H1 (cell line): ENCODE measurements at regions not wholly inside any gene's neighbourhood (a gene's known extent, or its start where the extent isn't known, plus 50 kb on each side); places are given as distances from the start of the nearest gene placed in this dataset.

Experiments
- CTCF ChIA-PET: fragments of 300-600 bp; sonication (Branson Sonifier 250); formaldehyde crosslinking; loops from one replicate; lab custom pipeline; 2021; ENCODE audit not compliant: partially characterized antibody; lab: Charles Lee
- POLR2A ChIA-PET: fragments of 300-600 bp; sonication (Branson Sonifier 250); formaldehyde crosslinking; loops from one replicate; lab custom pipeline; 2021; ENCODE audit warnings: inconsistent platforms; ENCODE audit not compliant: partially characterized antibody; lab: Charles Lee
- DNase-seq, 2 experiments: peaks; one replicate each; pipeline versions ENCODE4 v3.0.0 to v3.0.0-alpha.2; 2010 to 2022; ENCODE audit warnings: low spot score in 2 of 2, low read depth in 1 of 2, mixed read lengths in 1 of 2
- FAIRE-seq: peaks from 2 replicates; lab custom pipeline; 2011; peaks lifted over from hg19 to GRCh38; lab: Jason Lieb, UNC
- H2AFZ ChIP-seq: 2 replicates; pipeline ENCODE4 v1.8.1; 2012; ENCODE audit warnings: low read length, inconsistent platforms
- H2AK5ac ChIP-seq: 2 replicates; pipeline ENCODE4 v1.6.1; 2013; ENCODE audit warnings: low read depth, low read length
- H2BK120ac ChIP-seq: replicated peaks from 2 replicates; pipeline ENCODE3; 2013; ENCODE audit warnings: low read depth, low read length, inconsistent platforms
- H2BK12ac ChIP-seq: 2 replicates; pipeline ENCODE4 v1.6.1; 2013; ENCODE audit warnings: low read depth, low read length
- H2BK15ac ChIP-seq: 2 replicates; pipeline ENCODE4 v1.6.1; 2013; ENCODE audit warnings: low read length
- H2BK20ac ChIP-seq: 2 replicates; pipeline ENCODE4 v1.6.1; 2013; ENCODE audit warnings: low read length
- H2BK5ac ChIP-seq: 2 replicates; pipeline ENCODE4 v1.6.1; 2013; ENCODE audit warnings: low read depth, low read length
- H3K14ac ChIP-seq: 2 replicates; pipeline ENCODE4 v1.6.1; 2013; ENCODE audit warnings: inconsistent platforms; ENCODE audit not compliant: insufficient read length
- H3K18ac ChIP-seq: 2 replicates; pipeline ENCODE4 v1.6.1; 2013; ENCODE audit warnings: low read length; ENCODE audit errors: extremely low read depth
- H3K23ac ChIP-seq: 2 replicates; pipeline ENCODE4 v1.6.1; 2013; ENCODE audit warnings: inconsistent platforms; ENCODE audit not compliant: insufficient read length
- H3K23me2 ChIP-seq: 2 replicates; pipeline ENCODE4 v1.6.1; 2013; ENCODE audit warnings: low read depth, low read length
- H3K27ac ChIP-seq: 2 replicates; pipeline ENCODE4 v1.6.1; 2011; ENCODE audit warnings: low read depth, low read length, inconsistent platforms
- H3K27me3 ChIP-seq, 4 experiments: replicated peaks in 1 of 4; 1 replicate in 1 of 4; 2 replicates in 3 of 4; pipeline versions ENCODE4 v1.6.1 to v1.8.1; 2011 to 2013; ENCODE audit warnings: low read length in 3 of 4, mild to moderate bottlenecking in 3 of 4, inconsistent platforms in 2 of 4, mixed read lengths in 2 of 4, moderate library complexity in 1 of 4; ENCODE audit not compliant: control insufficient read depth in 3 of 4, insufficient read depth in 3 of 4; ENCODE audit errors: extremely low read depth in 1 of 4
- H3K36me3 ChIP-seq, 4 experiments: 2 replicates each; pipeline versions ENCODE4 v1.6.1 to v1.8.1; 2011 to 2013; ENCODE audit warnings: mild to moderate bottlenecking in 4 of 4, low read length in 3 of 4, moderate library complexity in 2 of 4, control low read depth in 1 of 4, inconsistent platforms in 1 of 4; ENCODE audit not compliant: insufficient read depth in 4 of 4, control insufficient read depth in 2 of 4
- H3K4ac ChIP-seq: replicated peaks from 2 replicates; pipeline ENCODE3; 2013; ENCODE audit warnings: low read length, low read depth, mixed read lengths, inconsistent platforms; ENCODE audit not compliant: insufficient read length
- H3K4me1 ChIP-seq, 4 experiments: replicated peaks in 1 of 4; 1 replicate in 1 of 4; 2 replicates in 3 of 4; pipeline versions ENCODE4 v1.6.1 to v1.8.1; 2011 to 2013; ENCODE audit warnings: low read length in 3 of 4, inconsistent platforms in 2 of 4, mixed read lengths in 1 of 4; ENCODE audit not compliant: insufficient read depth in 4 of 4, control insufficient read depth in 3 of 4
- H3K4me2 ChIP-seq, 2 experiments: 2 replicates each; pipeline versions ENCODE4 v1.6.1 to v1.8.1; 2011 to 2013; ENCODE audit warnings: low read depth in 2 of 2, low read length in 2 of 2, control low read depth in 1 of 2, inconsistent platforms in 1 of 2, mild to moderate bottlenecking in 1 of 2; ENCODE audit not compliant: insufficient read depth in 1 of 2
- H3K4me3 ChIP-seq, 4 experiments: fragments of 200-600, 300-600 bp in 1 of 4; sonication (generic), shearing (Covaris generic), sonication (Bioruptor Twin) in 1 of 4; 2 replicates each; pipeline versions ENCODE4 v1.5.1 to v1.8.1; 2011 to 2016; ENCODE audit warnings: low read length in 4 of 4, low read depth in 3 of 4, control low read depth in 2 of 4, inconsistent platforms in 2 of 4, mild to moderate bottlenecking in 2 of 4, mixed read lengths in 1 of 4, moderate library complexity in 1 of 4; ENCODE audit not compliant: insufficient read depth in 2 of 4; ENCODE audit errors: extremely low read depth in 1 of 4
- H3K56ac ChIP-seq: replicated peaks from 2 replicates; pipeline ENCODE3; 2013; ENCODE audit warnings: low read depth, mild to moderate bottlenecking, mixed read lengths, low read length, inconsistent platforms; ENCODE audit not compliant: insufficient read length
- H3K79me1 ChIP-seq: 2 replicates; pipeline ENCODE4 v1.6.1; 2013; ENCODE audit warnings: low read depth, low read length, control low read depth
- H3K79me2 ChIP-seq, 2 experiments: 2 replicates each; pipeline versions ENCODE4 v1.6.1 to v1.8.1; 2012 to 2013; ENCODE audit warnings: low read length in 2 of 2, mild to moderate bottlenecking in 2 of 2, inconsistent platforms in 1 of 2; ENCODE audit not compliant: insufficient read depth in 2 of 2, control insufficient read depth in 1 of 2
- H3K9ac ChIP-seq, 4 experiments: replicated peaks in 1 of 4; 1 replicate in 1 of 4; 2 replicates in 3 of 4; pipeline versions ENCODE4 v1.6.1 to v1.8.1; 2011 to 2013; ENCODE audit warnings: low read depth in 3 of 4, low read length in 3 of 4, control low read depth in 2 of 4, mild to moderate bottlenecking in 2 of 4, moderate library complexity in 2 of 4, inconsistent platforms in 1 of 4; ENCODE audit errors: extremely low read depth in 1 of 4
- H3K9me3 ChIP-seq, 2 experiments: 2 replicates each; pipeline versions ENCODE4 v1.6.1 to v1.8.1; 2012 to 2013; ENCODE audit warnings: mild to moderate bottlenecking in 2 of 2, moderate library complexity in 2 of 2, control low read depth in 1 of 2, inconsistent platforms in 1 of 2, low read depth in 1 of 2, low read length in 1 of 2, mixed read lengths in 1 of 2; ENCODE audit not compliant: insufficient read depth in 2 of 2
- H4K20me1 ChIP-seq, 2 experiments: replicated peaks in 1 of 2; 2 replicates each; pipeline versions ENCODE3 to v1.8.1; 2011 to 2013; ENCODE audit warnings: inconsistent platforms in 2 of 2, low read length in 2 of 2, mild to moderate bottlenecking in 1 of 2; ENCODE audit not compliant: insufficient read depth in 2 of 2, control insufficient read depth in 1 of 2
- H4K5ac ChIP-seq: 2 replicates; pipeline ENCODE4 v1.6.1; 2013; ENCODE audit warnings: low read length, low read depth, mixed read lengths, inconsistent platforms; ENCODE audit not compliant: insufficient read length
- H4K8ac ChIP-seq: 2 replicates; pipeline ENCODE4 v1.8.0; 2013; ENCODE audit warnings: mild to moderate bottlenecking, moderate library complexity, low read length, inconsistent platforms; ENCODE audit not compliant: insufficient read depth; ENCODE audit errors: extremely low read depth
- H4K91ac ChIP-seq: replicated peaks from 2 replicates; pipeline ENCODE3; 2013; ENCODE audit warnings: low read length, mixed read lengths, inconsistent platforms; ENCODE audit not compliant: insufficient read length
- ASH2L ChIP-seq: fragments of 200-600, 300-600 bp; sonication (generic); IDR thresholded peaks from one replicate; pipeline ENCODE4 v1.7.1; 2017; ENCODE audit warnings: low read length
- KDM4A ChIP-seq: IDR thresholded peaks from one replicate; pipeline ENCODE4 v1.7.1; 2012; ENCODE audit warnings: low read depth, mild to moderate bottlenecking, moderate library complexity, low read length, inconsistent platforms; ENCODE audit not compliant: severe bottlenecking
- SP4 ChIP-seq: IDR thresholded peaks from 2 replicates; pipeline ENCODE4 v1.6.1; 2012; ENCODE audit warnings: low read length, inconsistent platforms
- TEAD4 ChIP-seq: IDR thresholded peaks from 2 replicates; pipeline ENCODE4 v1.6.1; 2012; ENCODE audit warnings: low read depth, low read length, inconsistent platforms, mixed read lengths
- WGBS, 2 experiments: shearing (Covaris generic) in 1 of 2; methylation state at CpG; one replicate each; pipeline versions ENCODE4 v1.1.6 to v1.1.7; 2013 to 2015; ENCODE audit warnings: low lambda C conversion rate in 2 of 2, mixed read lengths in 2 of 2, inconsistent platforms in 1 of 2, low coverage in 1 of 2, missing lambda C conversion rate in 1 of 2; ENCODE audit not compliant: insufficient replicate concordance in 2 of 2, insufficient coverage in 1 of 2, insufficient read length in 1 of 2; ENCODE audit errors: extremely low coverage in 1 of 2, missing lambda C conversion rate in 1 of 2; 5-methylcytosine and 5-hydroxymethylcytosine counted together

GRCh38 chr12:4985820-4986219 is 57.9 kb upstream of the KCNA5 start:
- Histone ChIP-seq H3K9ac (no peak overlapping the region), H2BK5ac (no peak overlapping the region), H4K20me1 (no peaks in the 10 kb centered on the region), H3K23ac (no peak overlapping the region), H4K5ac (no peak overlapping the region), H2BK15ac (no peak overlapping the region), H3K18ac (no peak overlapping the region), H3K23me2 (no peaks in the 10 kb centered on the region), H4K91ac (no peak overlapping the region), H2BK20ac (no peak overlapping the region), H3K4me3 (no peak overlapping the region), H3K79me2 (no peaks in the 10 kb centered on the region), H3K14ac (no peak overlapping the region), H3K36me3 (no peaks in the 10 kb centered on the region), H3K4me1 (no peaks in the 10 kb centered on the region), H3K4ac (no peak overlapping the region), H3K56ac (no peak overlapping the region), H2BK12ac (no peak overlapping the region), H2AK5ac (no peak overlapping the region), H3K4me2 (no peak overlapping the region), H2BK120ac (no peak overlapping the region), H3K27ac (no peak overlapping the region), H4K8ac (no peak overlapping the region), H3K27me3 (no peaks in the 10 kb centered on the region; a peak in 2 of 7 replicates), H3K79me1 (no peaks in the 10 kb centered on the region), H2AFZ (no peak overlapping the region), H3K9me3 (no peaks in the 10 kb centered on the region)
- no peak for DNase-seq
- ChIA-PET POLR2A (no interaction called here), CTCF (interaction anchor here (0.8 to 3.8 kb wide), 11 partner anchors 10 to 223 kb away, joined by 3 to 41 read pairs (median 4); no protein-coding TSS in a partner anchor)
- 83% methylated on average over 6 of the region's 6 CpGs; no CpG with 5 or more reads in 1 of the 2 experiments for WGBS, 2 experiments
- FAIRE-seq = no peak
- no peak for TF ChIP-seq KDM4A
- TF ChIP-seq TEAD4 = no peak
- TF ChIP-seq ASH2L = no peak
- no peak for TF ChIP-seq SP4
